HEK293T (cell line): ENCODE measurements at regions not wholly inside any gene's neighbourhood (a gene's known extent, or its start where the extent isn't known, plus 50 kb on each side); places are given as distances from the start of the nearest gene placed in this dataset.

Experiments used
- CTCF ChIA-PET: fragments of 350-600 bp; formaldehyde crosslinking; extraction: SDS; loops from one replicate; lab custom pipeline; 2021; ENCODE audit warnings: antibody characterized with exemption, inconsistent platforms; lab: Yijun Ruan, JAX
- POLR2A ChIA-PET: fragments of 350-600 bp; formaldehyde crosslinking; extraction: SDS; loops from one replicate; lab custom pipeline; 2020; ENCODE audit warnings: antibody characterized with exemption, inconsistent platforms; lab: Yijun Ruan, JAX
- DNase-seq: peaks from one replicate; pipeline ENCODE4 v3.0.0; 2012; ENCODE audit warnings: mixed read lengths; ENCODE audit errors: extremely low spot score
- ARNT ChIP-seq: fragments of 450-650 bp; IDR thresholded peaks from 2 replicates; pipeline ENCODE4 v1.6.1; 2017; ENCODE audit warnings: mild to moderate bottlenecking
- BHLHE40 ChIP-seq: fragments of 450-650 bp; IDR thresholded peaks from 2 replicates; pipeline ENCODE4 v1.6.1; 2016; ENCODE audit warnings: mild to moderate bottlenecking, moderate library complexity, borderline replicate concordance
- CTBP1 ChIP-seq: fragments of 450-650 bp; IDR thresholded peaks from 2 replicates; pipeline ENCODE4 v1.6.1; 2016; ENCODE audit warnings: borderline replicate concordance
- ELF4 ChIP-seq: fragments of 450-650 bp; IDR thresholded peaks from 2 replicates; pipeline ENCODE4 v1.6.1; 2017; ENCODE audit warnings: antibody characterized with exemption
- FOXA1 ChIP-seq: fragments of 450-650 bp; IDR thresholded peaks from 2 replicates; pipeline ENCODE4 v1.6.1; 2016; ENCODE audit warnings: mild to moderate bottlenecking
- FOXK2 ChIP-seq: fragments of 450-650 bp; IDR thresholded peaks from 2 replicates; pipeline ENCODE4 v1.6.1; 2016; ENCODE audit warnings: mild to moderate bottlenecking
- FOXM1 ChIP-seq: fragments of 450-650 bp; IDR thresholded peaks from 2 replicates; pipeline ENCODE4 v1.6.1; 2017; ENCODE audit warnings: mild to moderate bottlenecking, borderline replicate concordance
- HDGF ChIP-seq: fragments of 450-650 bp; IDR thresholded peaks from 2 replicates; pipeline ENCODE4 v1.6.1; 2017; ENCODE audit warnings: antibody characterized with exemption, borderline replicate concordance
- L3MBTL2 ChIP-seq: fragments of 450-650 bp; conservative IDR thresholded peaks from 2 replicates; pipeline ENCODE4 v1.6.1; 2016; ENCODE audit warnings: mild to moderate bottlenecking
- LEF1 ChIP-seq: fragments of 450-650 bp; IDR thresholded peaks from 2 replicates; pipeline ENCODE4 v1.6.1; 2017; ENCODE audit warnings: mild to moderate bottlenecking, borderline replicate concordance
- NFRKB ChIP-seq: fragments of 450-650 bp; IDR thresholded peaks from 2 replicates; pipeline ENCODE4 v1.6.1; 2016; ENCODE audit warnings: mild to moderate bottlenecking, moderate library complexity
- SP1 ChIP-seq: fragments of 450-650 bp; IDR thresholded peaks from 2 replicates; pipeline ENCODE4 v1.6.1; 2017
- SUZ12 ChIP-seq: fragments of 450-650 bp; IDR thresholded peaks from 2 replicates; pipeline ENCODE4 v1.6.1; 2016; ENCODE audit warnings: mild to moderate bottlenecking
- TARDBP ChIP-seq: fragments of 450-650 bp; IDR thresholded peaks from 2 replicates; pipeline ENCODE4 v1.6.1; 2016
- ZNF384 ChIP-seq: fragments of 450-650 bp; IDR thresholded peaks from 2 replicates; pipeline ENCODE4 v1.6.1; 2016
- TF ChIP-seq, protein P1 (sequence below): fragments of 450-650 bp; IDR thresholded peaks from 2 replicates; pipeline ENCODE4 v1.6.1; 2016

- CTCF ChIA-PET, result interaction anchor here (0.6 kb wide), 3 partner anchors 10 to 94 kb away, joined by 3 to 5 read pairs (median 5); no protein-coding TSS in a partner anchor
- no peak for TF ChIP-seq SP1
- no peak for TF ChIP-seq BHLHE40
- no peak for TF ChIP-seq ZNF384
- TF ChIP-seq LEF1, result no peak
- no peak for DNase-seq
- POLR2A ChIA-PET, result no interaction called here
These were observed 165.6 kb downstream of the FOXA2 start for GRCh38 chr20:22418738-22419137.

DNA sequence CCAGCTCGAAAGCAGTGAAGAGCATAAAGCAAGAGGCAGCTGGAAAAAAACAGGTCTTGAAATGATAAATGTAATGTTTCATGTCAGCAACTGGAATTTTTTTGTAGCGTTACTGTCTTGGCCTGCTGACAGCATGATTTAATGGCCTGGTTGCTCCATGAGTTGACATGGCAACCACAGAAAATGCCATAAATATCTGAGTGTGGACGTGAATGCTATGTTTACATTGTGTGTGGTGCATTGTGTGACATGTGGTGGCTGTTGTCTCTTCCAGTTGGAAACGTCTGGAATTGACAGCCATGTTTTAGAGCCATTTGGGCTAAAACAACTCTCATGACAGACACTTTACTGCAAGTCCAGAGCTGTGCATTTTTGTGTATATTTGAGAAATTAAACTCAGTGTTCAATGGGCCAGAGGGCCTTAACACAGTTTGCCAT, 170.0 kb downstream of the FOXA2 start:
- CTCF ChIA-PET, result no interaction called here
- DNase-seq, result no peak
- POLR2A ChIA-PET, result no interaction called here
- TF ChIP-seq, protein P1, sequence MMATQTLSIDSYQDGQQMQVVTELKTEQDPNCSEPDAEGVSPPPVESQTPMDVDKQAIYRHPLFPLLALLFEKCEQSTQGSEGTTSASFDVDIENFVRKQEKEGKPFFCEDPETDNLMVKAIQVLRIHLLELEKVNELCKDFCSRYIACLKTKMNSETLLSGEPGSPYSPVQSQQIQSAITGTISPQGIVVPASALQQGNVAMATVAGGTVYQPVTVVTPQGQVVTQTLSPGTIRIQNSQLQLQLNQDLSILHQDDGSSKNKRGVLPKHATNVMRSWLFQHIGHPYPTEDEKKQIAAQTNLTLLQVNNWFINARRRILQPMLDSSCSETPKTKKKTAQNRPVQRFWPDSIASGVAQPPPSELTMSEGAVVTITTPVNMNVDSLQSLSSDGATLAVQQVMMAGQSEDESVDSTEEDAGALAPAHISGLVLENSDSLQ, result peak; percentile 34; the same call in 1 of the 2 replicates
- TF ChIP-seq HDGF, result no peak
- no peak for TF ChIP-seq BHLHE40

DNA sequence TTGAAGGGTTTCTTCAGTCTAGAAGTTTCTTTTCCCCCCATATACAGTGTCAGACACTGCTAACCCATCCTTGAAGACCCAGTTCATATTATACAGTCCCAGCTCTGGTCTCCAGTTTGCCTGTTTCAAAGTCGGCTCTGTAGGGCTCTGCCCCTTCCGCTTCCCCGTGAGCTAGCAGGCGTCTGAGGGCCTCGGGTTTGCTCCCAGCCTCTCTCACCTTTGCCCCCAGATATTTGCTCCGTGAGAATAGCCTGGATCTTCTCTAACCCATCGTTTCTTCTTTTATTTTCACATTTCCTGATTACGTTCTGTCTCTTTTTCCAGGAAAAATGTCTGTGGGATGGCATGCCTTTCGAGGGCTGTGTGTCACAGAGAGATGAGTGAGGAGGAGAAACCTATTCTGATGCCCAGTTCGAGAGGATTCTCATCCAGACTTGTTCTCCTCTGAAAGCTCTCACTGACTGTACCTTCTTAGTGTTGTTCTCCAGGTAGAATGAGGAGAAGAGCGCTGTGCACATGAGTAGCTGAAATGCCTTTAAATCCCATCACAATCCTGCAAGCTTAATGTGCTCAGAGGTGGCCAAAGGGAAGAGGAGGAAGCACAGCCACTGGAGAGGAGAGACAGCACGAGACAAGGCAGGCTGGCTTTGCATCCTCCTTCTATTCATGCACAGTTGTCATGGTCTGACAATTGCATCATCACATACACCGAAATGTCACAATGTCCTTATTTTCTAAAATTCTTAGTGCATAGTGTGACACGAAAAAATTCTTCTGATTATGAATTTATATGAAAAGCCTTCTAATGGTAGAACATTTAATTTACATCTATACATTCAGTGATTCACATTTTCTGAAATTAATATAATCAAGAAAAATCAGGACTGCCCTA, 171.1 kb downstream of the FOXA2 start:
- CTCF ChIA-PET, result no interaction called here
- no peak for DNase-seq

GRCh38 chr20:22411627-22412450, 172.5 kb downstream of the FOXA2 start:
- DNase-seq, result no peak
- CTCF ChIA-PET, result interaction anchor here (0.7 kb wide), 1 partner anchor 525 kb away, joined by 3 read pairs; no protein-coding TSS in a partner anchor
- POLR2A ChIA-PET, result no interaction called here
- TF ChIP-seq ELF4, result no peak

More for the DNA sequence above, 171.1 kb downstream of the FOXA2 start:
- TF ChIP-seq CTBP1 (no peak), ARNT (no peak), LEF1 (no peak), NFRKB (no peak), HDGF (no peak), ELF4 (no peak), BHLHE40 (no peak), FOXK2 (no peak), FOXA1 (no peak), SUZ12 (no peak), SP1 (no peak)
- POLR2A ChIA-PET, result no interaction called here

DNA sequence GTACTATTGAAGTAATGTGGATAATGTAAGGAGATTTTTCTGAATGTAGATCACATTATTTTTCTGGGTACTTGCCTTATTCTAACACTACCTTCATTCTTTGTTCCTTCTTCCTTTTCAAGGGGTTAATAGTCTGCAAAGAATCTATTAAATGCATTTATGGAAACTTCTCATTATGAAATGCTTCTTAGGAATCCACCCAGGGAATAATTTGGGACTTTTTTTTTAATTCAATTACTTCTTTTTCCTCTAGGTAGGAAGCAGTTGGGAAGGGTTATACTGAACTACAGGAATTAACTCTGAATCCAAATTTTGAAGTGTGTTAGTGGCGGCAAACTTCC, 173.1 kb downstream of the FOXA2 start:
- CTCF ChIA-PET, result no interaction called here
- POLR2A ChIA-PET, result no interaction called here
- TF ChIP-seq CTBP1 (no peak), ARNT (no peak), FOXM1 (no peak), FOXA1 (no peak), FOXK2 (no peak), HDGF (no peak), SP1 (no peak), ZNF384 (no peak), NFRKB (no peak), SUZ12 (no peak), ELF4 (no peak), L3MBTL2 (no peak), LEF1 (no peak), BHLHE40 (no peak), TARDBP (no peak)
- TF ChIP-seq, protein P1, result no peak
- DNase-seq, result no peak

DNA sequence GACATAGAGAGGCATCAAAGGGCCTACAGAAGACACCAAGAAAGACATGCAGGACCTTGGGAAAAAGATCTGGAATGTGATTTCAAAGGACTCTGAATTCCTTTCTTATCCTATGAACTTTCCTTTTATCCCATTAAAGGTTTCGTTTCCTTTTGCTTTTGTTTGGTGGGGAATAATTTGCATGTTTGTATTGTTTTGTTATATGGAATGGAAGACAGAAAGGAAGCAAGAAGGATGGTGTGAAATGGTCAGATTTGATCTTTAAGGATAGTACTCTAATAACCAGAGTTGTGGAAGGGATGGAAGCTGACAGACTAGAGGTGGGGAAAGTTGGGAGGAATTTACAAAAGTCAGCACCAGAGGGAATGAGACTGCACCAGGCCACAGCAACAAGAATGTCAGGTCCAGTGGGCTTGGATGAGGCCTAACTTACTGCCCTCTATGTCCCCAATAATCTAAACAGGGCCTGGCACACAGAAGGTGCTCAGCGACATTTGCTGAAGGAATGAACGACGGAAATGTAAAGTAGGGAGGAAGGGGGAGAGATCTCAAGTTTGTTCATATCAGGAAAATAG, 173.7 kb downstream of the FOXA2 start:
- TF ChIP-seq ARNT, result no peak
- TF ChIP-seq FOXA1, result no peak
- TF ChIP-seq LEF1, result no peak
- no peak for TF ChIP-seq HDGF
- TF ChIP-seq NFRKB, result no peak
- no peak for TF ChIP-seq SUZ12
- no peak for TF ChIP-seq ELF4
- TF ChIP-seq SP1, result no peak
- no peak for TF ChIP-seq FOXK2
- no peak for TF ChIP-seq L3MBTL2
- no peak for TF ChIP-seq CTBP1
- TF ChIP-seq FOXM1, result no peak
- TF ChIP-seq ZNF384, result no peak
- TF ChIP-seq, protein P1, result no peak
- no peak for TF ChIP-seq BHLHE40

More for the DNA sequence above, 173.7 kb downstream of the FOXA2 start:
- CTCF ChIA-PET, result no interaction called here
- POLR2A ChIA-PET, result no interaction called here
- no peak for DNase-seq
